SW 1271 (cell line): ENCODE measurements at regions not wholly inside any gene's neighbourhood (a gene's known extent, or its start where the extent isn't known, plus 50 kb on each side); places are given as distances from the start of the nearest gene placed in this dataset.
"Not testable (repeated sequence)": the region's sequence is repeated elsewhere in the genome, so short reads cannot be mapped to it uniquely, and the experiment has no call there.

Experiments
- DNase-seq, 2 experiments: peaks; one replicate each; lab custom pipeline; 2025; lab: John Stamatoyannopoulos, UW

DNA sequence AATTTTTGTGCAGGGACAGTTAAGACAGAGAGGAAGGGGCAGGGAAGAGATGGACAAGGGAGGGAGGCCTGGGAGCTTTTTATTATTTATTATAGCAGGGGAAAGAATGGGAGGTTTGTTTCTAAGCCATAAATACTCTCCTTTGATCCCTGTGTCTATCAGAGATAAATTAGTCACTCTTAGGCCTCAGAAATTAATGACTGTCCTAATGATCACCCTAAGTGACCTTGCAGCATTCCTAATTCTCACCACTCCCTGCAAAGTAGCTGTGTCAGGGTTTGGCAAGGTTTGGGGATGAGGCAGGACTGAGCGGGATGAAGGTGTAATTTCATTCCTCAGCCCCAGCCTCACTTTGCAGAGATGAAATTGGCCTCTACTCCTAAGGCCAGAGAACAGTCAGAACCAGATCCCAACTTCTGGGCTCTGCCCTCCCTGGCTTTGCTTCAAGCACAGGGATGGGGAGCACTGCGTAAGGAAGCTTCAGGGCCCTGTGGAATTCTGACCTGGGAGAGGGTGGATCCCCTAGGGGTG is 95.0 kb downstream of the TMEM17 start:
- DNase-seq: no peak

DNA sequence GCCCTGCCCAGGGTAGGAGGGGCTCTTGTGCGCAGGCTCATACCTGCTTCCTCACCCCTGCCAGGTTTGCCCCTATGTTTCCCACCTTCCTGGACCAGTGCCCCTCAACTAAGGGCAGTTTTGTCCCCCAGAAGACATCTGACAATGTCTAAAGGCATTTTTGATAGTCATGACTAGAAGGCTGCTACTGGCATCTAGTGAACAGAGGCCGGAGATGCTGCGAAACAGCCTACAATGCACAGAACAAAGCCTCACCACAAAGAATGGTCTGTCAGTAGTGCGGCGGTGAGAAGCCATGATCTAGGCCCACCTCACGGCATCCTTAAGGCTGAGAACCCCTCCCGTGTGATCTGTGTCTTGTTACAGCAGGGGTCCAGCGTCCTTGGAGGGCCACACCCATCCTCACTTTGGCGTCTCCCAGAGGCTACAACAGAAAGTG is 96.0 kb downstream of the TMEM17 start:
- DNase-seq: no peak

DNA sequence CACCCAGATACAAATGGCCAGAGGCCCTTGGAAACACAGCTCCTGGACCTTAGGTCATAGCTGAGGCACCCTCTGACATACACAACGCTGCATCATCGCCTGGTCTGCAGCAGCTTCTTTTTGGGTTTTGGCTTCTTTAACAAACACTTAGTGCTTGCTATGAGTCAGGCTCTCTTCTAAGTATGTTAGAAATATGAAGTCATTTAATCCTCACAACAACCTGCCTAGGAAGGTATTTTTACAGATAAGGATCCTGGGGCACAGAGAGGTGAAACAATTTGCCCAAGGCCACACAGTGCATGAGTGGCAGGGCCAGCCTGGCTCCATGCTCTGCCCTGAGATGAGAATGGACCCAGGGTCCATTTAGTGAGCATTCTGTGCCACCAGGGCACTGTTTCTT is 96.6 kb downstream of the TMEM17 start:
- DNase-seq: no peak

DNA sequence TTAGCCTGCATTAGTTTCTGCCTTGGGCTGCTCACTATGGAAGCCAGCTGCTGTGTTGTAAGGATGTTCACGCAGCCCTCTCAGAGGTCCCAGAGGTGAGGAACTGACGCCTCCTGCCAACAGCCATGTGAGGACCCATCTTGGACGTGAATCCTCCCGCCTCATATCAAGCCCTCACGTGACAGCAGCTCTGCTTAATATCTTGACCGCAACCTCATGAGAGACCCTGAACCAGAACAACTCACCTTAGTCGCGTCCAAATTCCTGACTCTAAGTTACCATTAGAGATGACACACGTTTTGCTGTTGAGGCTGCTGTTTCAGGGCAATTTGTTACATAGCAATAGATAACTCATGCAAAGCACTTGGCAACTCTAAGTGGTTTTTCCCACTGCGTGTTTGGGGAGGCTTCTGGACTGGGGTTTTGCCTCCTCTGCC is 97.7 kb downstream of the TMEM17 start:
- DNase-seq: no peak

DNA sequence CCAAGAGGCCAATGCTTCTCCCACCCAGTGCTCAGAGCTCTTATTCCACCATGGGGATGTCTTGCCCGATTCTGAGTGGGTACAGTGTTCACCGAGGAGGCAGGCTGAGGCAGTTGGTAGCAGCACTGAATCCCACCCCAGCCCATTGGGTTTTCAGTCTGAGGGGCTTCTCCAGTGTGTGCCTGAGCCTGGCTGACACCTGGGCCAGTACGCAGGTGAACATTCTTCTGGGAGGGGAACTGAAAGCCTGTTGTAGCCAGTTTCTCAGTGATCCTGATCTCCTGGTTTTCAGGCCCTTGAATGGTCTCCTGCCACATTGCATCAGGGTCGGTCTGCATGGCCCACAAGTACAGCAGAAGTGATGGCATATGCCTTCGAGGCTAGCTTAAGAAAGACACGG is 98.2 kb downstream of the TMEM17 start:
- no peak for DNase-seq

DNA sequence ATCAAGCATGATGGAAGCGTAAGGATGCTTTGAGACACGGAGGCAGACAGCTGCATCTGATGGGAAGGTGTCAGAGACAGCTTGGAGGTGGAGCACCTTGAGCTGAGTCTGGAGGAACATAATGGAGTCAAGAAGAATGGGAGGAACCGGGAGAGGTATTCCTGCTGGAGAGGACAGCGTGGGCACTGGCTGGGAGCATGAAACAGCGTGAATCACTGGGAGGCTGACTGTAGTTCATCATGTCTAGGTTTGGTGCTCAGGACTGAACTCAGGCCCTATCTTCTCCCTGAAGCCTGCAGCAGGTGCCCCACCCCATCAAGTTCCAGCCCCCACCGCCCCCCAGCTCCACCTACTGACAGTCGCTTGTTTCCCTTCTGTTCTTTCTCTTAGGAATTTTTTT is 98.6 kb downstream of the TMEM17 start:
- no peak for DNase-seq

DNA sequence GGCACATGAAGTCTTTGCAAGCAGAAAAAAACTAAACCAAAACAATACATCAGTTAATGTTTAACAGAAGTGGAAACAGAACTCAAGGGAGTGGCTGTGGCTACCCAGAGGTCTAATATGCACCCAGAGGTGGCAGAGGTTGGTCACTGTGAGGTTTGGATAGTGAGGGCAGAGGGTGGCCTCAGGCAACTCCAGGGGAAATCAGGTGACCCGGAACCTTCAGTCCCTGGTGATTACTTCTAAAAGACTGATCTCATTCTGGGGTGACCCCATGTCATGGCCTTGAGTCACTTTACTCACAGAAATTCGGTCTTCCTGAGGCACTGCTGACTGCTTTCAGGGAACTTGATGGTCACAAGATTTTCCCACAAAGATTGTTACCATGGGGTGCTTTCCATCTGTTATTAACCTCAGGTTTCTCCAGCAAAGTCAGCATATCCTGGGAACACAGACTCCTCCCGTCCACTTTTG is 99.4 kb downstream of the TMEM17 start:
- no peak for DNase-seq

DNA sequence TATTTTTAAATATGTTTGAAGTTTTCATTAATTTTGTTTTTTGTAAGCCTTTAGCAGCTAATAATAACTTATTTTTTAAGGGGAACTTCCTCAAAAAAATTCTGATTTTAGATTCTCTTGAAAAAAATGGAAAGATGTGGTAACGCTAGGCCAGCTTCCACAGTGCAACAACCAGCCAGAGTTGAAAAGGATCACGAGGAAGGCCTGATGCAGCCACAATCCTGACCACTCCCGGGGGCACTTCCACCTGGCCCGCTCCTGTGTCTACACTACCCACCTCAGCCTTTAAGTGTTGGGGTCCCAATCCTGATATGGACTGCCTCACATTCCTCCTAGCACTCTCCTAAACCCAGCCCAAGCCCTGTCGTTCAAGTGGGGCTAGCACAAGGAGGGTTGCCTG is 101.1 kb downstream of the TMEM17 start:
- DNase-seq: no peak

DNA sequence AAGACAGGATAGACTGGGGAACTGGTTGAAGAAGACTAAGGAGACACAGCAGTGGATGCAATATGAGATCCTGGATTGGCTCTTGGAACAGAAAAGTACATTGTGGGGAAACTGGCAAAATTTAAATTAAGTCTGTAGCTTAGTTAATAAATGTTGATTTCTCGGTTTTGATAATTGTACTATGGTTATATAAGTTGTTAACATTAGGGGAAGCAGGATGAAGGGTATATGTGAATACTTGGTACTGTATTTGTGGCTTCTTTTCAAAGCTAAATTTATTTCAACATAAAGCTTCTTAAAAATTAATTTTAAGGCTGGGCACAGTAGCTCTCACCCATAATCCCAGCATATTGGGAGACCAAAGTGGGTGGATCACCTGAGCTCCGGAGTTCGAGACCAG is 103.8 kb downstream of the TMEM17 start:
- DNase-seq: no peak

DNA sequence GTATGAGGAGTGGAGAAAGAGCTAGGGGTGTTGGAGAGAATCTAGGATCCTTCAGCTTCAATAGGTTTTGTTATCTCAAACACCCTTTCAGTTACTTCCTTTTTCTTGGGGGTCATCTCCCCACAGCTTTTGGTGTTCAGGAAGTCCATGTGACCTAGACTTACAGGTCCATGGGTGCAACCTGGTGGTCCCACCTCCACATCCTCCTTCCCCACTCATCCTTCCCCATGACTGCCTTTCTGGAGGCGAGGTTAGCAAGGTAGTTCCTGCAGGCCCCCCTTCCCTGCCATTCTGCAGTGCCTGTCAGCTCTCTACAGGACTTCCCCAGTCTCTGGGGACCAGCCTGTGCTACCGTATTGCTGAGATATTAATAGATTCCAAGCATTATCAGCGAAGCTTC is 107.6 kb downstream of the TMEM17 start:
- DNase-seq: no peak

DNA sequence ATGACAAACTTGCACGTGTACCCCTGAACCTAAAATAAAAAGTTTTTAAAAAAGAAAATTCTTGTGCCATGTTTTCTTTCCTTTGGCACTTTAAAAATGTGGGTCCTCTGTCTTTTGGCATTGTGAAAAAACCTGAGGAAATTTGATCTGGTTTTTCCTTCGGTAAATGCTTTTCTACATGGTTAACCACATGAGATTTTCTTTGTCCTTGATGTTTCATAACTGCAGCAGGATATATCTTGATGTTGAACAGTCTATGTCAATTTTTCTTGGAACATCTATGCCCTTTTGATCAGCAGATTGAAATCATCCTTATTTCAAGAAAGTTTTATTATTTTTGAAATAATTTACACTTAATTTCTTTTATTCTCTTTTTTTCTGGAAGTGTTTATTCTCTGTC is 109.1 kb downstream of the TMEM17 start:
- no peak for DNase-seq

DNA sequence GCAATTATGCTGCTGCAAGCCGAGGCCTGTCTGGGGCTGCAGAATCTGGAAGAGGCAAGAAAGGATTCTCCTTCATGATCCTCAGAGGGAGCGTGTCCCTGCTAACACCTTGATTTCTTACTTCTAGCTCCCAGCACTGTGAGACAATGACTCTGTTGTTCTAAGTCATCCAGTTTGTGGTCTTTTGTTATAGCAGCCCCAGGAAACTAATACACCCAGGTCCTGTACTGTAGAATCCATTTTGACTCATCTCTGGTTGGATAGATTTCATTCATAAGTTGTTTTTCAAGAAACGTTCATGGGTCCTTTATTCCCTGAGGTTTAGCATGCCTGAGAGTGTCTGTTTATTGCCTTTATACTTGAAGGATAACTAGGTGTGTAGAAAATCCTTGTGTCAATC is 112.7 kb downstream of the TMEM17 start:
- no peak for DNase-seq

DNA sequence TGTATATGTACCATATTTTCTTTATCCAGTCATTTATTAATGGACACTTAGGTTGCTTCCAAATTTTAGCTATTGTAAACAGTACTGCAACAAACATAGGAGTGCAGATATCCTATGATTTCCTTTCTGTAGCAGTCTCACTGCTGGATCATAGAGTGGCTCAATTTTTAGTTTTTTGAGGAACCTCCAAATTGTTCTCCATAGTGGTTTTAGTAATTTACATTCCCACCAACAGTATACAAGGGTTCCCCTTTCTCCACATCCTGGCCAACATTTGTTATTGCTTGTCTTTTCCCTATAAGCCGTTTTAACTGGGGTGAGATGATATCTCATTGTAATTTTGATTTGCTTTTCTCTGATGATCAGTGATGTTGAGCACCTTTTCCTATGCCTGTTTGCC is 114.3 kb downstream of the TMEM17 start:
- DNase-seq: no peak

DNA sequence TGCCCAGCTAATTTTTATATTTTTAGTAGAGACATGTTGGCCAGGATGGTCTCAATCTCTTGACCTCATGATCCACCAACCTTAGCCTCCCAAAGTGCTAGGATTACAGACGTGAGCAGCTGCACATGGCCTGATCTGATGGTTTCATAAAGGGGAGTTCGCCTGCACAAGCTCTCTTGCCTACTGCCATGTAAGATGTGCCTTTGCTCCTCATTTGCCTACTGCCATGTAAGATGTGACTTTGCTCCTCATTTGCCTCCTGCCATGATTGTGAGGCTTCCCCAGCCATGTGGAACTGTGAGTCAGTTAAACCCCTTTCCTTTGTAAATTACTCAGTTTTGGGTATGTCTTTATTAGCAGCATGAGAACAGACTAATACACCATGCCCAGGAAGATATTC is 119.6 kb downstream of the TMEM17 start:
- not testable (repeated sequence) for DNase-seq

DNA sequence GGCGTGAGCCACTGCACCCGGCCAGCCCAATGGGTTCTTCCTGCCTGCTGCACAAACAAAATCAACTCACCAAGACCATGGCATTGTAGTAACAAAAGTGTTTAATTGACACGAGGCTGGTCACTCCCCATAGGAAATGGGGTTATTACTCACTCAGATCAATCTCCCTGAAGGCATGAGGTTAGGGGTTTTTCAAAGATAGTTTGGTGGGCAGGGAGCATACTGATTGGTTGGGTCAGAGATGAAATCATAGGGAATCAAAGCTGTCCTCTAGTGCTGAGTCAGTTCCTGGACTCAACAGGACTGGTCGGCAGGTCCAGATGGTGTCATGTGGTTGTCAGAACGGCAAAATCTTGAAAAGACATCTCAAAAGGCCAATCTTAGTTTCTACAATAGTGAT is 122.1 kb downstream of the TMEM17 start:
- DNase-seq: no peak

DNA sequence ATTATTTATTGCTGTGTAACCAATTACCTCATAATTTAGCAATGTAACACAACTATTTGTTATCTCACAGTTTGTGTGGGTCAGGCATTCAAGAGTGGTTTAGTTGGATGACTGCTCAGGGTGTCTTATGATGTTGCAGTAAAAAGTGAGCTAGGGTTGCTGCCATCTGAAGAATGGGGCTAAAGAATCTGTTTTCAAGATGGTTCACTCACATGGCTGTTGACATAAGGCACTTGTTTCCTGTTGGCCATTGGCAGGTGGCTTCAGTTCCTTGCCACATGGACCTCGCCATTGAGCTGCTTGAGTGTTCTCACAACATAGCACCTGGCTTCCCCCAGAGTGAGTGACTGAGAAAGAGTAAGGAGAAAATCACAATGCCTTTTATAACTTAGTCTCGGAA is 123.2 kb downstream of the TMEM17 start:
- no peak for DNase-seq

DNA sequence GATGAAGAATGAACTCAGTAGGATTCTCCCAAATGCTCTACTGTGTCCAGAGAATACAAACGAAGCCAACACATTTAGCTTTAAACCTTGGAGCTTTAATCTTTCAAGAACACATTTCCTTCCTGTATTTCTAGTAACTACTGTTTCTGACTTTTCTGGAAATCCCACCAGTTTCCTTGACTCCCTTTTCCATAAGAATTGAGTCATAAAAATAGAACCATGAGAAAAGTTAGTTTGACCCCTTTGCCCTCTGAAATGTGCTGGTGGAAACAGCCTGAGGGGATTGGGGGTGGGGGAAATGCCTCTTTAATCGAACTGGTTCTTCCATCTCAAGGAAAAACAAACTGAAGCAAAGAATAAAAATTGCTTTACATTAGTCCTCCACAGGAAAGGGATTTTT is 123.9 kb downstream of the TMEM17 start:
- DNase-seq: no peak

DNA sequence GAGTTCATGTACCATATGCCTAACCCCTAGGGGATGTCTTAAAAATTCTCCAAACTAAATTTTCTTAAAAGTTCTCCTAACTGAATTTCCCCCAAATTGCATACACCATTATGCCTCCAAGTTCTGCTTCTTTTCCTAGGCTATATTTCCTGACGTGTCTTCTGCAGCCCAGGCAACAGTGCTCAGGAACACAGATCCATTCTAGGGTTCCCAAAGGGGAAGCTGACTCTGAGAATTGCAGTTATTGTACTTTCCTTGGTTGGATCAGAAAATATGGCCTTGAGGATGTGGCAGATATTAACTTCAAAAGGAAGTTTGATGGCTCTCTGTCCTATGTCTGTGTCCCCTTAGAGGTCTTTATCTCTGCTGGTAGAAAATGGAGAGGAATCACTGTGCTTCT is 124.3 kb downstream of the TMEM17 start:
- DNase-seq: no peak

DNA sequence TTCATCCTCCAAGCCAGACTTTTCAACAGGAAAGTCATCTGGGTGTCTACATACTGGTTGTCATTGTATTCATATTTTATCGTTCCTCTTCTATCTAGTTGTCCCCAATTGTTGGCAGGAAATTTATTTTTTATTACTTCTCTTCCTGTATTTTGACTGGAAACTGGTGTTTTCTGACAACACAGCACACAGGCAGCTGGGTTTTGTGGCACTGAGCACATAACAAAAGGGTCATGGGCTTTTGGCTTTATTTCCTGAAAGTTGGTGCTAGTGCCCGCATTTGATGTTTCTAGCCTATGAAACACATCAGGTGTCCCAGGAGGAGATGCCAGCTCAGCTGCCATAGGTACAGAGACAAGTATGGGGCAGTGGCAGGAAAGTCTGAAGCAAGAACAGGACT is 126.4 kb downstream of the TMEM17 start:
- DNase-seq: no peak

DNA sequence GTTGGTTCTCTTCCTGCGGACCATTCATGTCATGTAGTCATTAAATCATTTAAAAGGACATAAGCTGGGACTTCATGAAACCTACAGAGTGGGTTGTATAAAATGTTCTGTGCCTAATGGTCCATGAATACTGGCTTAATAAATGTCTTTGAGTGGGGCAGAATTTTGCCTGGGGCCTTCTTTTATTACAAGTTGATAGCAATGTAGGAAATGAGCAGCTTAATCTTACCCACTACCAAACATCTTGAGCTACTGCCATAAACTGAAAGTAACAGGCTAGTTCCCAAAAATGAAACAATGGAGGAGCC is 130.9 kb downstream of the TMEM17 start:
- DNase-seq: no peak

DNA sequence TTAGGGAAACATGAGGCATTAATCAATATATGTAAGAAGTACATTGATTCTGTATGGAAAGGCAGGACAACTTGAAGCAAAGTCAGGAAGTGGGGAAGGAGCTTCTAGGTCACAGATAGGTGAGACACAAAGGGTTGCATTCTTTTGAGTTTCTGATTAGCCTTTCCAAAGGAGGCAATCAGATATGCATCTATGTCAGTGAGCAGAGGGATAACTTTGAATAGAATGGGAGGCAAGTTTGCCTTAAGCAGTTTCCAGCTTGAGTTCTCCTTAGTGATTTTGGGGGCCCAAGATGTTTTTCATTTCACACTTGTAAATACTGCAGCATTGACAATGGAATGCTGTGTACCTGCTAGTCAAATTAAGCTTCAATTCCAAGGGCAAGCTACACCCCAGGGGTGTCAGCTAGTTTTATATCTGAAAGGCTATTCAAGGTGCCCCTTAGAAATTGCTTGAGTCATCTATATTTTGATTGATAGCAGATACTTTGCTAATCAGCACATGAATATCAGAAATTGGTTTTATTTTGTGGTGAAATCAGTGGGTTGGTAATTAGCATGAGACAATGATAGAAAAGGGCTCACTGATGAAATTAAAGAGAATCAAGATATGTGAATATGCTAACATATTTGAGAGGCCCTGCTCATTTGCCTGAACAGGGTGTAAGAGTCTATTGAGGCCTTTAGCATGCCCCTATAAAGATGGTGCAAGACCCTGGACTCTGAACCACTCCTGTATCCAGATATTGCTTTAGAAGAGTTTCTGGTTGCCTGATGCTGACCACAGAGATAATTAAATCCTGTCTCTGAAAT is 131.5 kb downstream of the TMEM17 start:
- DNase-seq: no peak

DNA sequence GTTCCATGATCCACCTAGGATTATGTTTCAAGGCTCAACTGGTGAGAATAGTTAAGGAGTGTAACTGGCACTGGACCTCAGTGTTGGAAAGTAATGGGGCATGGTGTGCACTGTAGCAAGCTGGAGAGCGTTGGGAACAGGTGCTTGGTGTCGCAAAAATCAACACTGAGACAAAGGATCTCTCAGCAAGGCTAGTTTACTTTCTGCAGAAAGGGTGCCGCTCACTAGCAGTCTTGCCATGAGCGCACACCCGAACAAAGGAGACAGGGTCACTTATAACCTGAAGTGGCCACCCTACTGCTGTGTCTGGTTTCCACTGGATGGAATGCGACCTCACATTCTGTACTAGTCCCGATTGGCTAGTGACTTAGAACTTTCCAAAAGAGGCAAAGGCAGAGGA is 133.2 kb downstream of the TMEM17 start:
- DNase-seq: no peak

DNA sequence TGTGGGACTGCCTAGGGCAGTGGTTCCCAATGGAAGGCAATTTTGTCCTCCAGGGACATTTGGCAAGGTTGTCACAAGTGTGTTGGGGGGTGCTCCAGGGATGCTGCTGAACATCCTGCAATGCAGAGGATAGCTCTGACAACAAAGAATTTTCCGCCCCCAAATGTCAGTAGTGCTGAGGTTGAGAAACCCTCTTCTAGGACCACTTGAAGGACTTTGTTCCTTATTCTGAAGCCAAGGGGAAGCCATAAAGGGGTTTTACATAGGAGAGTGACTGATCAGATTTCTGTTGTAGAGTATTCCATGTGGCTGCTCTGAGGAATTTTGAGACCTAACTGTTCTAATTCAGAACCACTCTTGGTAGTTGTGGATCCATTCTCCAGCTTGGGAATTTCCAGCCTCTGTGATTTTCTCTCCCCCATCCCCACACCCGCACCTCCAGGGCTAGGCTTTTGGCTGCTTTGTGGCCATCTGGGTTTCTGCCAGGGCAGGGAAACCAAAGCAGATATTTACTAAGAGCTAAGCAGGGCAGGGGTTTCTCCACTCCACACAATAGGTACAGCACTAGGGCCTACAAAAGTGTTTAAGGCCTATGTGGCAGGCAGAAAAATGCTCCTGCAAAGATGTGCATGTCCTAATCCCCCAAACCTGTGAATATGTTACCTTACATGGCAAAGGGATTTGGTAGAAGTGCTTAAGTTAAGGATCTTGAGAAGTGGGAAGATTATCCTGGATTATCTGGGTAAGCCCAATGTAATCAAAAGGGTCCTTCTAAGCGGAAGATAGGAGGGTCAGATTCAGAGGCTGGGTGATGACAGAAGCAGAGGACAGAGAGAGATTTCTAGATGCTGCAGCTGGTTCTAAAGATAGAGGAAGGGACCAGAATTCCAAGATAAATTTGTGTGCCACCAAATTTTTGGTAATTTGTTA is 135.4 kb downstream of the TMEM17 start:
- DNase-seq: no peak
